Lower lobe of right lung (tissue), 2 donors: ENCODE measurements at regions not wholly inside any gene's neighbourhood (a gene's known extent, or its start where the extent isn't known, plus 50 kb on each side); places are given as distances from the start of the nearest gene placed in this dataset.
A peak's percentile ranks its signal among the peaks of the same experiment; 100 is the strongest.
"Not testable (repeated sequence)": the region's sequence is repeated elsewhere in the genome, so short reads cannot be mapped to it uniquely, and the experiment has no call there.

Experiments
- ATAC-seq, 2 donors: fragments of 200-7000 bp; cut with Tn5 transposase; one replicate each; pipeline ENCODE4 v1.9.1; 2020 to 2022; ENCODE audit warnings: mild to moderate bottlenecking in 2 of 2, moderate library complexity in 2 of 2
- DNase-seq: peaks from one replicate; pipeline ENCODE4 v3.0.0-alpha.2; 2020
- H3K27ac ChIP-seq: fragments of 200-600 bp; one replicate; pipeline ENCODE4 v1.8.0; 2022
- H3K27me3 ChIP-seq: fragments of 200-600 bp; one replicate; pipeline ENCODE4 v1.8.0; 2022; ENCODE audit warnings: low read depth
- H3K36me3 ChIP-seq: fragments of 200-600 bp; one replicate; pipeline ENCODE4 v1.8.0; 2022; ENCODE audit warnings: mild to moderate bottlenecking
- H3K4me1 ChIP-seq: fragments of 200-600 bp; one replicate; pipeline ENCODE4 v1.8.0; 2022
- H3K4me3 ChIP-seq: fragments of 200-600 bp; one replicate; pipeline ENCODE4 v1.8.0; 2022; ENCODE audit warnings: mild to moderate bottlenecking
- H3K9me3 ChIP-seq: fragments of 200-600 bp; one replicate; pipeline ENCODE4 v1.8.0; 2022
- intact Hi-C: fragments of 100-400 bp; cut with DNase I; formaldehyde crosslinking; loops from one replicate; pipeline ENCODE4 v1.11.0; 2022
- donor health status: DM: no; HTN: yes; CAD: no; lungs with severe emphysema.

DNA sequence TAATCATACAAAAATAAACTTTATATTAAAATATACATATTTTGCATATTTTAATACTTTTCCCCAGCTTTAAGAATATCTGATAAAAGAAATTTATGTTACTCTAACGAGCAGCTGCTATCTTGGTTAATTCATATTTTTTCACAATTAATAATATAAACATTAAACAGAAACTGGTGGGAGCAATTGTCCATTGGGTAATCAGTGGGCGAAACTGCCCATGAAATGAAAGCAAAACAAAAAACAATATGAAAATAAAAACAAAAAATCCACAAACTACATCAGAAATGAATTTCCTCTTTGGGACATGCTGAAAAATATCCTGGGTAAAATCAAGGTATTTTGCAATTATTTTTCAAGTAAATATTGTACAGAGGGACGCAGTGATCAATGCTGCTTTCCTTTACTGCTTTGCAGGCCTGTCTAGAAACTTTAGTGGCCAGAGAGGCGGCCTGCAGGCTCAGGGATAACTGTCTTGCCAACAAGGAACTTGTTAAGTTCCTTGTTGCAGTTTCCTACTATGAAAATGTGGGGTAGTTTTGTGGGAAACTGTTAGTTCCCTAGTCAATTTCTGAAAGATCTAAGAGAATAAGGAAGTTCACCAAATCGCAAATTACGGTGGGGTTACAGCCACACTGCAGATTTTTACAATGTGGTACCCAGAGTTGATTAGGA lies 309.0 kb upstream of the PLGLB2 start:
- H3K27ac ChIP-seq, H3K4me3 ChIP-seq, DNase-seq, H3K27me3 ChIP-seq, H3K4me1 ChIP-seq, H3K9me3 ChIP-seq, H3K36me3 ChIP-seq, intact Hi-C loops: not testable (repeated sequence)
- peak in 1 of 2 donors; percentile 15 for ATAC-seq

DNA sequence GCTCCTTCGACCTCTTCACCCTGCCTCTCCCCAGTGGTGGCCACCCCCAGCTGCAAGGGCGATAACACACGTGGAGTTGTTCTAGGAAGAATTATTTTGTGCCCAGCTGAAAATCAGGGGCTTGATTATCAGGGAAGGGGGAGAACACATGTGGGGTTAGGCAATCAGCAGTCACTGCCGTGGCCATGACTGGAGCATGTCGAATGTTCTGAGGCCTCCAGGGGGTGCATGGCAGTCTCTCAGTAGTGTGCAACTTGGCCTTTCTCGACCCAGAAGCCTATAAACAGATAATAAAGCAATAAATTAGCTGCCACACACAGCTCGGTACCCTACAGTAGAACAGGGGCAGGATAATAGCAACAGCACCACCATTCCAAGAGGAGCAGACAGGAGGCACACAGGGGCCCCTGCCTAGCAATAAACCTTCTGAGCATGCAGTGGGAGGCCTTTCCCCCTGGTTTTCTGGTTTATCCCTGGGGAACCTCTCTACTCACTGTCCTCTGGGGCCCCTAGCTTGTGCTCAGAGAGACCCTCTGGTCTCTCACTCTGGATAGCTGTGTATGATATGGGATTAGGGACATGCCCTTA lies 308.2 kb upstream of the PLGLB2 start:
- H3K4me3 ChIP-seq, H3K36me3 ChIP-seq, DNase-seq, H3K4me1 ChIP-seq, H3K27ac ChIP-seq, intact Hi-C loops, H3K9me3 ChIP-seq, H3K27me3 ChIP-seq: not testable (repeated sequence)
- peak in 1 of 2 donors; percentile 8 for ATAC-seq

DNA sequence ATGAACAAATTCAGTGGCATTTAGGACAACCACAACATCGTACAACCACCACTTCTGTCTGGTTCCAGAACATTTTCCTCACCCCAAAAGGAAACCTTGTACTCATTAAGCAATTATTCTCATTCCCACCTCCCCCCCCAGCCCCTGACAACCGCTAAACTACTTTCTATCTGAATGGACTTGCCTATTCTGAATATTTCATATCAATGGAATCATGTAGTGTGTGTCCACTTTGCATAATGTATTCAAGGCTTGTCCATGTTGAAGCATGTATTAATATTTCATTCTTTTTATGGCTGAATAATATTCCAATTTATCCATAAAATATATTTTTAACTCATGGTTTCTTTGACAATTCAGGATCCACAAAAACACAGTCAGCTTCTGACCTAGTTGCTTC lies 307.2 kb upstream of the PLGLB2 start:
- H3K27ac ChIP-seq, H3K36me3 ChIP-seq, H3K27me3 ChIP-seq, intact Hi-C loops, H3K4me3 ChIP-seq, ATAC-seq, DNase-seq, H3K4me1 ChIP-seq, H3K9me3 ChIP-seq: not testable (repeated sequence)

DNA sequence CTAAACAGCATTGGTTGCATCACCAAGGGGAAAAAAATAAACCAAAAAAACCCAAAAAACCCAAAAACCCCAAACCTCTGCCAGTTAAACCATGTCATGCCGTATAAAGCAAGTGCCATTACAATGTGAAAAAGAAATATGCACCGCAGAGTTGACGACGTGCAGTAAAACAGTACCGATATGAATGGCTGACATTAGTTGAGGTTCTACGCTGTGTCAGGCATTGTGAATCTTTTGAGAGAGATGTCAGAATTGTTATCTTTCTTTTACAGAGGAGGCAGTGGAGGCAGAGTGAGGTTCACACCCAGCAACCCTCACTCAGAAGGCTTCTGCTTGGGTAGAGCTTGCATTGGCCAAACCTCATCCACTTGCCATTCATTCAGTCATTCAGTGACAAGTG lies 306.5 kb upstream of the PLGLB2 start:
- DNase-seq, result not testable (repeated sequence)

DNA sequence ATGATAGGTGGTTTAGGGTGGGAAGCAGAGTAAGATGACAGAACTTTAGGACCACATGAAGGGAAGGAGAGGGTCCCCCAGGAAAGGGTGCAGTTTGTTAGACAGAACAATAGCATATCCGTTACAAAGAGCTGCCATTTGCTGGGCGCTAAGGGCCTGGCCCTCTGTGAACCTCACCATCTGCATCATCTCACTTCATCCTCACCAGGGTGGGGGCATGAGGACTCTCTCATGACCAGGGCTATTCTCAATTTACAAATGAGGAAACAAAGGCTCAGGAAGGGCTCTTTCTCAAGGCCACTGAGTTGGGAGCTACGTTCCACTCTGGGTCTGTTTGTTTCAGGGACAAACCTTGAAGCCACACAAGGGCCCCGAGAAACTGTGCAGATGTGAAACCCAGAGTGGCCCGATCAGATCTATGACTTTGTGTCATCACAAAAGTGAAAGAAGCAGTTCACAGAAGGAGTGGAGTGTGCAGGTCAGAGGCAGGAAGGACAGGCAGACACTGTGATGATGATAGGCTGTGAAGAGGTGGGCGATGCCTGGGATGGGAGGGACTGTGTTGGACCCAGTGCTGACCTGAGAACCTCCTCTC lies 304.8 kb upstream of the PLGLB2 start:
- H3K9me3 ChIP-seq, H3K27me3 ChIP-seq, H3K4me3 ChIP-seq, H3K27ac ChIP-seq, H3K4me1 ChIP-seq, H3K36me3 ChIP-seq, intact Hi-C loops, DNase-seq: not testable (repeated sequence)
- peak; percentile 36 to 48 for ATAC-seq

More for the DNA sequence above, 306.5 kb upstream of the PLGLB2 start:
- H3K36me3 ChIP-seq, H3K27ac ChIP-seq, H3K9me3 ChIP-seq, intact Hi-C loops, H3K4me3 ChIP-seq, ATAC-seq, H3K4me1 ChIP-seq, H3K27me3 ChIP-seq: not testable (repeated sequence)

DNA sequence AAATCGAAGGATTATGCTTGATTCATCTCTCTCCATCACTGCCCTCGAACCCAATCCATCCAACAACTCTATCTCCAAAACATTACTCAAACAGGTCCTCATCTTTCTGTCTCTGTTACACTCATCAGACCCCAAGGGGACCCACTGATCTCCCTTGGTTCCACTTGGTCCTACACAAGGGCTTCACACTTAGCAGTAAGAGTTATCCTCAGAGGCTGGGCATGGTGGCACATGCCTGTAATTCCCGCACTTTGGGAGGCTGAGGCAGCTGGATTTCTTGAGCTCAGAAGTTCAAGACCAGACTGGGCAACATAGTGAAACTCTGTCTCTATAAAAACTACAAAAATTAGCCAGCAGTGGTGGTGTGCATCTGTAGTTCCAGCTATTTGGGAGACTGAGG lies 302.9 kb upstream of the PLGLB2 start:
- ATAC-seq, H3K4me3 ChIP-seq, H3K27ac ChIP-seq, H3K27me3 ChIP-seq, DNase-seq, H3K9me3 ChIP-seq, intact Hi-C loops, H3K4me1 ChIP-seq, H3K36me3 ChIP-seq: not testable (repeated sequence)

DNA sequence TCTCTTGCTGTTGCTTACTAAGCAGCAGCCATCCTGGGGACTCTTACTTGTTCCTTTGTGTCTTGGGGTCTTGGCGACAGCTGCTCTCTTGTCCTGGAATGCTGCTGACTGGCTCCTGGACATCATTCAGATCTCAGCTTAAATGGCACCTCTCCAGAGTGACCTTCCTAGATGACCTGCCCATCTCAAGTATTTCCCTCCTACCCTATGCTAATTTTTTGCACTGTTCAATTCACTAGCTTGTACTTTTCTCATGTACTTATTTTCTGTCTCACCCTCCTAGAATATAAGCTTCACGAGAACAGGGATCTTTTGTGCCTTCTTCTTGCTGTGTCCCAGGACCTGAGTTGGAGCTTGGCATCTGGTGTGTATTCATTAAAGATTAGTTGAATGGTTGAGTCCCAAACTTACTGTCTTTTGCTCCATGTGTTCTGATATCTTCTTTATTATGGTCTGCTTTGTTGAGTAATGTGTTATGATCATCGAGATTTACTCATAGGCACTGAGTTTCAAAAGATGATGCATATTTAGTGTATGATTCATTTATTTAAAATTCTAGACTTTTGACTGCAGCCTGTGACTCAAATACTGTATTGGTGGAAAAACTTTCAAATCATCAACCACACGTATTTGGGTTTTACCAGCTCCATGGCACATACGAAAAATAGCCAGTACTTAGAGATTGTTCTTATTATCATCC lies 302.1 kb upstream of the PLGLB2 start:
- H3K27ac ChIP-seq, ATAC-seq, DNase-seq, H3K36me3 ChIP-seq, H3K4me1 ChIP-seq, H3K27me3 ChIP-seq, H3K4me3 ChIP-seq, H3K9me3 ChIP-seq, intact Hi-C loops: not testable (repeated sequence)

DNA sequence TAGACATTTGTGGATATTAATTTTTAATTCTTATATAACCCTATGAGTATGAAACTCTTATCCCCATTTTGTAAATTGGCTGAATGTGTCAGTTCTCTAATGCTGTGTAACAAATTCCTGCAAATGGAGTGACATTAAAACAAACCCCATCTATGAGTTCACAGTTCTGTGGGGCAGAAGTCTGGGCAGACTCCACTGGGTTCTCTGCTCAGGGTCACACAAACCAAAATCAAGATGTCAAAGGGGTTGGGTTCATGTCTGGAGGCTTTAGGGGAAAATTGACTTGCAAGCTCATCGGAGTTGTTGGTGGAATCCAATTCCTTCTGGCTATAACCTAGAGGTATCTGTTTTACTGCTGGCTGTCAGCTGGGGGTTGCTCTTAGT lies 301.6 kb upstream of the PLGLB2 start:
- H3K36me3 ChIP-seq, ATAC-seq, H3K4me3 ChIP-seq, H3K4me1 ChIP-seq, H3K27ac ChIP-seq, DNase-seq, intact Hi-C loops, H3K27me3 ChIP-seq, H3K9me3 ChIP-seq: not testable (repeated sequence)

DNA sequence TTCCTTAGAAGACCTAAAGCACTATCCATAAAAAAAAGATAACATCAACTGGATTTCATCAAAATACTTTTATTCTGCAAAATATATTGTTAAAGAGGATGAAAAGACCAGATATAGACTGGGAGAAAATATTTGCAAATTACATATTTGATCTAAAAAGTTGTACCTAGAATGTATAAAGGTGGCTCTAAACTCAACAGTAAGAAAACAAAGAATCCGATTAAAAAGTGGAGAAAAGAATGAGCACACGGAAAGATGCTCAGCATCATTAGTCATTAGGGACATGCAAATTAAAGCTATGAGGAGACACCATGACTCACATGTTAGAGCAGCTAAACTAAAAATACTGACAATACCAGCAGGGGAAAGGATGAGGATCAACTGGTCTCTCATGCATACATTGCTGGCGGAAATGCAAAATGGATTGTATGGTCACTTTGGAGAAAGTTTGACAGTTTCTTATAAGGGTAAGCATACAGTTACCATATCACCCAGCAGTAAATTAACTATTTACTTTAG lies 298.4 kb upstream of the PLGLB2 start:
- intact Hi-C loops, H3K36me3 ChIP-seq, DNase-seq, H3K4me3 ChIP-seq, H3K27me3 ChIP-seq, H3K27ac ChIP-seq, ATAC-seq, H3K9me3 ChIP-seq, H3K4me1 ChIP-seq: not testable (repeated sequence)

DNA sequence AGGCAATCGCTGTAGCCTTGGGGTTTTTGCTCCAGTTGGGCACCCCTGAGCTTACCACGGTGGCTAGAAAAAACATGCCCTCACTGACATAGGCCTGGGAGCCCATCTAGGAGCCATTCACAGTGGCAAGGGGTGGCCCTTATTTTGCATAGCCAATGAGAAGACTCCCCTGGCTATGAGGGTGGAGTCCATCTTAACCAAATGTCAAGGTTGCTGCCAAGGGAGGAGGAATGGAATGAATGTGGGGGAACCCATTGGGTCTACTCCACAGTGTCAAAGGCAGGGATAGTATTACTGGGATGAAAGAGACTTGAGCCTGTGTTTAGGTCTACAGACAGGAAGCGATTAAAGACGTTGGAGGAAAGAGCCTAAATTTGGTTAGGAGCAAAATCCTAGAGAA lies 295.7 kb upstream of the PLGLB2 start:
- intact Hi-C loops, H3K4me3 ChIP-seq, DNase-seq, H3K27me3 ChIP-seq, ATAC-seq, H3K9me3 ChIP-seq, H3K36me3 ChIP-seq, H3K4me1 ChIP-seq, H3K27ac ChIP-seq: not testable (repeated sequence)

DNA sequence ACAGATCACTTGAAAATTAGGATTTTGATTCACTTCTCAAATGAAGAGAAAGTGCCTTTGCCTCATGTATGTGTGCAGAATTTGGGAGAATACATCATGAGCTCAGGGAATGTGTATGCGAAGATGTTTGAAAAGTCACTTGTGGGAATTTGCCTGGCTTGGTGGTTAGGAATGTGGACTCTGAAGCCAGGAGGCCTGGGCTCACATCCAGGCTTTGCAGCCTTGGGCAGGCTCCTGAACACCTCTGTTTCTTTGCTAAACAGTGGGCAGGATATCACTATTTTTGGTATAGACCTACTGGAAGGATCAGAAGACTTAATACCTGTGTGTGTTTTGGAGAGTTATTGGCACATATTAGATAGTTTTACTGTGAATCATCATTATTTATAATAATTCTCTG lies 295.0 kb upstream of the PLGLB2 start:
- intact Hi-C loops, DNase-seq, H3K27me3 ChIP-seq, H3K9me3 ChIP-seq, H3K36me3 ChIP-seq, H3K4me3 ChIP-seq, H3K4me1 ChIP-seq, H3K27ac ChIP-seq: not testable (repeated sequence)
- ATAC-seq, result peak in 1 of 2 donors; percentile 36

DNA sequence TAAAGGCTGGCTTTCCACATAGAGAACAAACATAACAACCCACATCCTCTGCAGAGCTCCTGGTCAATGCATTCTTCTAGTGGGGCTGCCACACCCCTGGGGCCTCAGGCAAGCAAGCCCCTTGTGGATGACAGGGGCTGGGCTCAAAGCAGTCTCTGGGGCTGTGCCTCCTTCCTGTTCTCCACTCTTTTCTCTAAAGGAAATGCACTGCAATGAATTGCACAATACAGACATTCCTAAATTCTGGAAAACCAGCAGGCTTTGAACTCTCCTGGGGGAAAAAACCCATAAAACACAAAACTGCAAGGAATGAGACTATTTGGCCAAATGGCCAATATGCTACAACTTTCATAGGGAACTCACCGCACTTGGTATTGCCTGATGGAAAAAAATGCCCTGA lies 293.9 kb upstream of the PLGLB2 start:
- Histone ChIP-seq H3K27ac (peak overlapping the region; percentile 53), H3K4me1 (peaks cover 10% of the 10 kb centered on the region)
- H3K27me3 ChIP-seq, H3K36me3 ChIP-seq, H3K4me3 ChIP-seq, ATAC-seq, H3K9me3 ChIP-seq, DNase-seq, intact Hi-C loops: not testable (repeated sequence)

DNA sequence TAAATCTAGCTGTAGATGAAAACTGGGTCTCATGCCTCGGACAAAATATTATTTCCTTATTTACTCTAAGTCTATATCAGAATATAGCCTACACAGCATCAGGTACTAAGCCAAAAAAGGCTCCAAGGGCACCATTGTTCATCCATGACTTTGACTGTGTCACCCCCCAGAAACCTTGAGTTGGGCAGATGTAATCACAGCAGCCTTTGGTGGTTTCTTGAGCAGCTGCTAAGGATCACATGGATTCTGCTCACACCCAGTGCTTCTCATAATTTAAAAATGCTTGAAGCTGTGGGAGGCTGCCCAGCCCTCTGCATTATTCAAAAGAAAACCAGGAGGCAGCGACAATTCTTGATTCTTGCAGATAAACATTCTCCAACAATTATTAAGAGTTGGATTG lies 293.5 kb upstream of the PLGLB2 start:
- Histone ChIP-seq H3K27ac (peak overlapping the region; percentile 53), H3K4me1 (peaks cover 10% of the 10 kb centered on the region)
- H3K9me3 ChIP-seq, intact Hi-C loops, H3K36me3 ChIP-seq, H3K27me3 ChIP-seq, H3K4me3 ChIP-seq, DNase-seq, ATAC-seq: not testable (repeated sequence)
